ENCODE measurements at regions not wholly inside any gene's neighbourhood (a gene's known extent, or its start where the extent isn't known, plus 50 kb on each side); places are given as distances from the start of the nearest gene placed in this dataset.

- no peak for DNase-seq
Measured at GRCh38 chr9:109683521-109683920, 96.5 kb upstream of the PALM2AKAP2 start.

DNA sequence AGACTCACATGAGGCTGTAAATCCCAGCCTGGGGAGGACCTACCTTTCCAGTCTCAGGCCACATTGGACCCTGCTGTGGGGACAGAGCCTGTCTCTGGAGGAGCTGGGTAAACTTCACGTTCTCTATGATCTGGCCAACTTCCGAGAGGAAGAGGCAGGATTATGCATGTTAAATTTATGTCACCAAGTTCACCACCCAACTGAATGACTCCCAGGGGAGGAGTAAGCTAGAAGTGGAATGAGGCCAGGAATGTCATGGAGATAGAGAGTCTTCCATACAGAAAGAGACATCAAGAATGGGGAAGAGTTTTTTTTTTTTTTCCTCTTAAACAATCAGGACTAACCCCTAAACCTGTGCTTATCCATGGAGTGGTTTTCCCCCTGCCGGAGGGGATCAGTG lies 90.3 kb upstream of the PALM2AKAP2 start:
- no peak for DNase-seq

DNA sequence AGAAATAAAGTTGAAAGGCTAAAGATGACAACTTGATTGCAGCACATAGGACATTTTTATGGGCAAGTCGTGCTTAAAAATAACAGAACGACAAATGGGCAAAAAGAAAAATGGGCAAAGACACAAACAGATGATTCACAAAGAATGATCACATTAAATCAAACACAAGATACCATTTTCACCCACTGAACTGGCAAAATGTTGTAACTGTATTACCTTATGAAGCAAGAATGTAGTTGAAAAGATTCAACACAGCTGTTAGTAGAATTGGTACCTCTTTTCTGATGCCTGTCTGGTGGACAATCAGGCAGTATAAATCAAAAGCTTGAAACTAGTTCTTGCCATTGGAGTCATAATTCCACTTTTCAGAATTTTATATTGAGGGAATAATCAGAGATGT lies 81.0 kb upstream of the PALM2AKAP2 start:
- DNase-seq, result no peak

- DNase-seq, result no peak
Measured at GRCh38 chr9:109704546-109704945, 75.5 kb upstream of the PALM2AKAP2 start.

DNA sequence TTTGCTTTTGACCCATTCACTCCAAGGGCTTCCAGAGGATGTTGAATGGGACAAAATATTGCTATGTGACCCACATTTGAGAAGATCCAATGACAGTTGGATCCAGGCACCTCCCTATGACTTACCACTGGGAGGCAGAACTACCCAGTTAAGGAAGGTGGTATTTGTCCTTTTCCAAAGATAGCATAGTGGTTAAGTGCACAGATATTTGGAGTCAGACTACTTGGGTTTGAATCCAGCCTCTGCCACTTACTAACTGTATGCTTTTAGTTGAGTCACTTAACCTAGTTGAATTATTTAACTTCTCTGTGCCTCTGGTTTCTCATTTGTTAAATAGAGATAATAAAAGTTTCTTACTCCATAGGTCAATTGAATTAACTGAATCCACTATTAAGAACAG lies 74.5 kb upstream of the PALM2AKAP2 start:
- DNase-seq, result no peak

GRCh38 chr9:109707355-109707754 lies 72.6 kb upstream of the PALM2AKAP2 start:
- no peak for DNase-seq

- no peak for DNase-seq
Measured at GRCh38 chr9:109708451-109708945, 71.5 kb upstream of the PALM2AKAP2 start.

DNA sequence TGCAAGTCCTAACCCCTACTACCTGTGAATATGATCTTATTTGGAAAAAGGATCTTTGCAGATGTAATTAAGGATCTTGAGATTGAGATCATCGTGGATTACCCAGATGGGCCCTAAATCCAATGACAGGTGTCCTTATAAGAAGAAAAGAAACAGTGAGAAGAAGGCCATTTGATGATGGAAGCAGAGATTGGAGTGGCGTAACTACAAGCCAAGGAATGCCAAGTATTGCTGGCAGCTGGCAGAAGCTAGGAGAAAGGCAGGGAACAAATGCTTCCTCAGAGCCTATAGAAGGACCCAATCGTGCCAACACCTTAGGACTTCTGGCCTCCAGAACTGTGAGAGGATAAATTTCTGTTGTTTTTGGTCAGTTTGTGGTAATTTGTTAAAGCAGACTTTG lies 70.1 kb upstream of the PALM2AKAP2 start:
- no peak for DNase-seq

GRCh38 chr9:109710830-109711229 lies 69.2 kb upstream of the PALM2AKAP2 start:
- no peak for DNase-seq

GRCh38 chr9:109715344-109715743 lies 64.7 kb upstream of the PALM2AKAP2 start:
- DNase-seq, result no peak

GRCh38 chr9:109716631-109717030 lies 63.4 kb upstream of the PALM2AKAP2 start:
- DNase-seq, result no peak

- no peak for DNase-seq
Measured at GRCh38 chr9:109717342-109717741, 62.7 kb upstream of the PALM2AKAP2 start.

DNA sequence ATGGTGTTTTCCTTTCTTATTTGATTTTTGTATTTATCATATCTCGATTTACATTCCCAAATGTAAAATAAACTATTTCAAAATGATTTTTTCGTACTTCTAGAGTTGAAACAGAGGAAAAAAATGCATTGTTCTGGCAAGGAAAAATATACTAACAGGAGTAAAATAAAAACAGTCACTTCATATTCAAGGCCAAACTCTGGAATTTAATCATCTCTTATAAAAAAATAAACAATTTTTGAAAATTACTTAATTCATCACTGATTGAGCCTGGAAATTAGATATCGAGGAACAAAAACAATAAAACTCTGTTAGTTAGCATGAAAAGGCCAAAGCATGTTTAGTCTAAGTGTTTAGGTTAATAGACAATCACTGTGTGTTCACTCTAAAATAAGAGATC lies 61.1 kb upstream of the PALM2AKAP2 start:
- no peak for DNase-seq

DNA sequence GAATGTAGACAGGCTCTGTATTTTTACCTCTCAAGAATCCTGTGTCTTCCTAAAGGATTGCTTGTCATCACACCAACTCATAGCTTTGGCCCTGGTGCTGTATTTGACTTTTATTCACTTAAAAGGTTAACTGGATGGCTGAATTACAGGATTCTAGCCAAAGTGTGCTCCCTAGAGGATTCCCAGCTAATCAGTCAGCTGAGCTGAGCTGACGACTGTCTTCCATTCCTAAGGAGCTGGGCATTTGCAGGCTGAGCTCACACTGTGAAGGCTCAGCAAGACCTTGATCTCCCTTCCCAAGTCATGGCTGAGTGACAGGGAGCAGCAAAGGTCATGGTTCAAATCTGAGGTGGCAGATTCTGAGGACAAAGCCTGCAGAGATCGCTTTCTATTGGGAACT lies 59.0 kb upstream of the PALM2AKAP2 start:
- DNase-seq, result no peak

- DNase-seq, result no peak
Measured at GRCh38 chr9:109722007-109722406, 58.0 kb upstream of the PALM2AKAP2 start.

DNA sequence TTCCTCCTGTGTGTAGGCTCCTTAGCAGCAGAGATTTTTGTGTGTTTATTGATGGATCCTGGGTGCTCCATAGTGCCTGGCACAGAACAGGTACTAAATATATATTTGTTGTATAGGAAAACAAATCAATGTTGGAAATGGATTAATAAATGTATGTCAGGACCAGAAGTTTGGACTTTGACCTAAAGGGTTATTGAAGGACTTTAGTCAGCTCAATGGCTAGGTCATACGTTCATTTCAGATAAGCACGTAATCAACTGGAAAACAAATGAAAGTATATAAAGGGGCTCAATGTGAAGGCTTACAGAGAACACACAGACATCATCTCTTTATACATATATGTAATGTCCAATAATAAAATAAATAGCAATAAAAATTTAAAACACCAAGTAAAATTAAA lies 56.2 kb upstream of the PALM2AKAP2 start:
- DNase-seq, result no peak

- DNase-seq, result no peak
Measured at GRCh38 chr9:109725460-109725859, 54.5 kb upstream of the PALM2AKAP2 start.

GRCh38 chr9:109726119-109726518 lies 53.9 kb upstream of the PALM2AKAP2 start:
- DNase-seq, result no peak

- no peak for DNase-seq
Measured at GRCh38 chr9:109728686-109729300, 51.2 kb upstream of the PALM2AKAP2 start.

GRCh38 chr9:109729513-109729912 lies 50.5 kb upstream of the PALM2AKAP2 start:
- DNase-seq, result no peak

All from T-helper 1 cell (primary cell).